GM12878 (cell line): ENCODE measurements at regions not wholly inside any gene's neighbourhood (a gene's known extent, or its start where the extent isn't known, plus 50 kb on each side); places are given as distances from the start of the nearest gene placed in this dataset.

Experiments
- ATAC-seq: fragments of 200-7000 bp; cut with Tn5 transposase; 3 replicates; pipeline ENCODE4 v1.9.1; 2020; ENCODE audit warnings: mild to moderate bottlenecking, moderate library complexity
- BruUV-seq: library from RNA; stranded (reverse); fragments of 400-500 nt; replicated peaks from 2 replicates; lab custom pipeline; 2021; lab: Mats Ljungman, UMichigan
- CTCF ChIA-PET: fragments of 300-600 bp; sonication (Branson Sonifier 250); formaldehyde crosslinking; extraction: SDS; loops from one replicate; lab custom pipeline; 2021; ENCODE audit warnings: inconsistent platforms; lab: Yijun Ruan, JAX
- POLR2A ChIA-PET: fragments of 350-600 bp; formaldehyde crosslinking; extraction: SDS; loops from one replicate; lab custom pipeline; 2021; ENCODE audit warnings: inconsistent platforms; lab: Charles Lee
- RAD21 ChIA-PET: fragments of 300-600 bp; sonication (Branson Sonifier 250); formaldehyde crosslinking; loops from one replicate; lab custom pipeline; 2023; ENCODE audit warnings: antibody characterized with exemption; ENCODE audit not compliant: unreplicated experiment; lab: Charles Lee
- SMC1A ChIA-PET: fragments of 300-600 bp; sonication (Branson Sonifier 250); formaldehyde crosslinking; loops from one replicate; lab custom pipeline; 2023; ENCODE audit not compliant: unreplicated experiment, uncharacterized antibody; lab: Charles Lee
- DNase-seq: peaks from one replicate; pipeline ENCODE4 v3.0.0-alpha.2; 2011; ENCODE audit warnings: low read depth, low spot score
- FAIRE-seq: peaks from 3 replicates; lab custom pipeline; 2011; peaks lifted over from hg19 to GRCh38; lab: Jason Lieb, UNC
- H2AFZ ChIP-seq: 2 replicates; pipeline ENCODE4 v1.6.0; 2011; ENCODE audit warnings: low read depth, low read length, control low read depth; ENCODE audit not compliant: control insufficient read depth
- H3K27ac ChIP-seq: 2 replicates; pipeline ENCODE4 v1.5.1; 2011; ENCODE audit warnings: control low read depth; ENCODE audit not compliant: control insufficient read depth, insufficient read depth
- H3K27me3 ChIP-seq, 2 experiments: replicated peaks in 1 of 2; 2 replicates each; pipeline versions ENCODE4 v1.6.0 to v1.6.1; 2011; ENCODE audit warnings: low read length in 1 of 2; ENCODE audit not compliant: control insufficient read depth in 2 of 2, insufficient read depth in 2 of 2
- H3K36me3 ChIP-seq, 2 experiments: 2 replicates each; pipeline ENCODE4 v1.5.1; 2011; ENCODE audit warnings: low read length in 1 of 2; ENCODE audit not compliant: control insufficient read depth in 2 of 2, insufficient read depth in 2 of 2
- H3K4me1 ChIP-seq: 2 replicates; pipeline ENCODE4 v1.6.1; 2011; ENCODE audit warnings: mild to moderate bottlenecking, low read length, moderate library complexity, mixed read lengths; ENCODE audit not compliant: control insufficient read depth, insufficient read depth
- H3K4me2 ChIP-seq: 2 replicates; pipeline ENCODE4 v1.6.0; 2011; ENCODE audit warnings: control low read depth; ENCODE audit not compliant: control insufficient read depth, insufficient read depth
- H3K4me3 ChIP-seq: fragments of 200-600 bp; sonication (generic); 2 replicates; pipeline ENCODE4 v1.5.1; 2016
- H3K79me2 ChIP-seq: 2 replicates; pipeline ENCODE4 v1.6.0; 2011; ENCODE audit warnings: low read length; ENCODE audit not compliant: control insufficient read depth, insufficient read depth
- H3K9ac ChIP-seq: 2 replicates; pipeline ENCODE4 v1.8.0; 2011; ENCODE audit warnings: low read length, control low read depth, mixed read lengths; ENCODE audit not compliant: control insufficient read depth, insufficient read depth
- H3K9me3 ChIP-seq: replicated peaks from 3 replicates; pipeline ENCODE4 v1.5.1; 2011; ENCODE audit warnings: mild to moderate bottlenecking, low read length; ENCODE audit not compliant: control insufficient read depth, insufficient read depth
- H4K20me1 ChIP-seq: 2 replicates; pipeline ENCODE4 v1.6.0; 2011; ENCODE audit not compliant: control insufficient read depth, insufficient read depth
- ASH2L ChIP-seq: fragments of 300-600, 200-600 bp; sonication (generic); IDR thresholded peaks from 2 replicates; pipeline ENCODE4 v1.6.1; 2017; ENCODE audit warnings: low read depth, mild to moderate bottlenecking, borderline replicate concordance
- BMI1 ChIP-seq: fragments of 450-650 bp; IDR thresholded peaks from 2 replicates; pipeline ENCODE4 v1.6.1; 2016; ENCODE audit warnings: mild to moderate bottlenecking, moderate library complexity, borderline replicate concordance
- CBFB ChIP-seq: IDR thresholded peaks from 2 replicates; pipeline ENCODE4 v1.6.1; 2016; ENCODE audit warnings: antibody characterized with exemption, low read depth
- FOS ChIP-seq: IDR thresholded peaks from 3 replicates; pipeline ENCODE4 v1.6.1; 2011; ENCODE audit warnings: borderline replicate concordance; ENCODE audit not compliant: insufficient read length; ENCODE audit errors: extremely low read depth
- IRF5 ChIP-seq: fragments of 450-650 bp; IDR thresholded peaks from 2 replicates; pipeline ENCODE4 v1.6.1; 2017; ENCODE audit warnings: borderline replicate concordance
- MEF2B ChIP-seq: fragments of 450-650 bp; IDR thresholded peaks from 2 replicates; pipeline ENCODE4 v1.6.1; 2018; ENCODE audit warnings: mild to moderate bottlenecking, moderate library complexity; ENCODE audit not compliant: partially characterized antibody, poor library complexity, severe bottlenecking
- NR2F1 ChIP-seq: fragments of 450-650 bp; conservative IDR thresholded peaks from 2 replicates; pipeline ENCODE4 v1.6.1; 2017; ENCODE audit warnings: mild to moderate bottlenecking
- YBX1 ChIP-seq: fragments of 450-650 bp; IDR thresholded peaks from 2 replicates; pipeline ENCODE4 v1.6.1; 2016; ENCODE audit warnings: antibody characterized with exemption
- WGBS: methylation state at CpG from one replicate; pipeline ENCODE4 v1.1.6; 2016; ENCODE audit warnings: low lambda C conversion rate; ENCODE audit not compliant: insufficient replicate concordance, insufficient coverage; ENCODE audit errors: missing lambda C conversion rate; 5-methylcytosine and 5-hydroxymethylcytosine counted together
- in situ Hi-C: fragments of 300-500 bp; cut with MboI; formaldehyde crosslinking; loops from 9 replicates; pipeline ENCODE4 v1.14.3; 2018; ENCODE audit warnings: mixed read lengths
- intact Hi-C: fragments of 100-400 bp; cut with micrococcal nuclease; formaldehyde crosslinking; loops from one replicate; pipeline ENCODE4 v1.14.2; 2022; ENCODE audit not compliant: unreplicated experiment
- TF ChIP-seq, protein P1 (sequence below): IDR thresholded peaks from 2 replicates; pipeline ENCODE4 v1.6.1; 2012; ENCODE audit warnings: improper control_type of control experiment, low read depth, low read length; ENCODE audit not compliant: insufficient replicate concordance

DNA sequence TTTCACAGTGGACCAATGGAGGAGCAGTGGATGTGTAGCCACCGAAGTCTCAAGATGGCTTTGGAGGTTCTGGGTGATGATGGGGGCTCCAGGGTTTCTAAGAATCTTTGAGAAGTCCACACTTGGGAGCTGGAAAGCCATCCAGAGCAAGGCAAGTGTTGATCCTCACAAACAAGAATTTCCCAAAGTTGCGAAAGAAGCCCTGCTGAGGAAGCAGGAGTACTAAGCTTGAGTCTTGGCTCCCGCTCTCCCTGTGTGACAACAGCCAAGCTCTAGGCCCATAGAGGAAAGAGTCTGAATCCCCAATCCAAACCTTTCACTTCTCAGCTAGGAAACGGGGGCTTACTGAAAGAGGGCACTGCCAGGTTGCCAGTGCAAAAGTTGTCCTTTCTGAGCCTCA, 106.0 kb downstream of the EDN3 start:
- no TSS peak for BruUV-seq
- Histone ChIP-seq H3K4me3 (no peak overlapping the region), H3K79me2 (no peaks in the 10 kb centered on the region), H3K27me3 (peaks cover 0 to 2% of the 10 kb centered on the region in 2 experiments; a peak in 2 of 4 replicates), H3K4me2 (no peak overlapping the region), H4K20me1 (no peaks in the 10 kb centered on the region), H3K27ac (no peak overlapping the region), H3K36me3 (no peaks in the 10 kb centered on the region), H3K4me1 (no peaks in the 10 kb centered on the region), H2AFZ (no peak overlapping the region), H3K9me3 (no peaks in the 10 kb centered on the region), H3K9ac (no peak overlapping the region)
- TF ChIP-seq YBX1 (no peak), NR2F1 (no peak), ASH2L (no peak), BMI1 (no peak), MEF2B (no peak), FOS (no peak), CBFB (no peak), IRF5 (no peak)
- TF ChIP-seq, protein P1, sequence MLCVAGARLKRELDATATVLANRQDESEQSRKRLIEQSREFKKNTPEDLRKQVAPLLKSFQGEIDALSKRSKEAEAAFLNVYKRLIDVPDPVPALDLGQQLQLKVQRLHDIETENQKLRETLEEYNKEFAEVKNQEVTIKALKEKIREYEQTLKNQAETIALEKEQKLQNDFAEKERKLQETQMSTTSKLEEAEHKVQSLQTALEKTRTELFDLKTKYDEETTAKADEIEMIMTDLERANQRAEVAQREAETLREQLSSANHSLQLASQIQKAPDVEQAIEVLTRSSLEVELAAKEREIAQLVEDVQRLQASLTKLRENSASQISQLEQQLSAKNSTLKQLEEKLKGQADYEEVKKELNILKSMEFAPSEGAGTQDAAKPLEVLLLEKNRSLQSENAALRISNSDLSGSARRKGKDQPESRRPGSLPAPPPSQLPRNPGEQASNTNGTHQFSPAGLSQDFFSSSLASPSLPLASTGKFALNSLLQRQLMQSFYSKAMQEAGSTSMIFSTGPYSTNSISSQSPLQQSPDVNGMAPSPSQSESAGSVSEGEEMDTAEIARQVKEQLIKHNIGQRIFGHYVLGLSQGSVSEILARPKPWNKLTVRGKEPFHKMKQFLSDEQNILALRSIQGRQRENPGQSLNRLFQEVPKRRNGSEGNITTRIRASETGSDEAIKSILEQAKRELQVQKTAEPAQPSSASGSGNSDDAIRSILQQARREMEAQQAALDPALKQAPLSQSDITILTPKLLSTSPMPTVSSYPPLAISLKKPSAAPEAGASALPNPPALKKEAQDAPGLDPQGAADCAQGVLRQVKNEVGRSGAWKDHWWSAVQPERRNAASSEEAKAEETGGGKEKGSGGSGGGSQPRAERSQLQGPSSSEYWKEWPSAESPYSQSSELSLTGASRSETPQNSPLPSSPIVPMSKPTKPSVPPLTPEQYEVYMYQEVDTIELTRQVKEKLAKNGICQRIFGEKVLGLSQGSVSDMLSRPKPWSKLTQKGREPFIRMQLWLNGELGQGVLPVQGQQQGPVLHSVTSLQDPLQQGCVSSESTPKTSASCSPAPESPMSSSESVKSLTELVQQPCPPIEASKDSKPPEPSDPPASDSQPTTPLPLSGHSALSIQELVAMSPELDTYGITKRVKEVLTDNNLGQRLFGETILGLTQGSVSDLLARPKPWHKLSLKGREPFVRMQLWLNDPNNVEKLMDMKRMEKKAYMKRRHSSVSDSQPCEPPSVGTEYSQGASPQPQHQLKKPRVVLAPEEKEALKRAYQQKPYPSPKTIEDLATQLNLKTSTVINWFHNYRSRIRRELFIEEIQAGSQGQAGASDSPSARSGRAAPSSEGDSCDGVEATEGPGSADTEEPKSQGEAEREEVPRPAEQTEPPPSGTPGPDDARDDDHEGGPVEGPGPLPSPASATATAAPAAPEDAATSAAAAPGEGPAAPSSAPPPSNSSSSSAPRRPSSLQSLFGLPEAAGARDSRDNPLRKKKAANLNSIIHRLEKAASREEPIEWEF: no peak
- in situ Hi-C loops (no loop called here), intact Hi-C loops (loop anchor here (10.0 kb wide), 1 partner anchor 322 kb away; no protein-coding TSS in a partner anchor)
- POLR2A ChIA-PET: no interaction called here
- DNase-seq: no peak
- ATAC-seq: no peak
- FAIRE-seq: no peak
- WGBS: 50% methylated on average over 4 of the region's 4 CpGs
- SMC1A ChIA-PET: interaction anchor here (0.6 kb wide), 1 partner anchor 941 kb away, joined by 3 read pairs; no protein-coding TSS in a partner anchor
- CTCF ChIA-PET: interaction anchor here (0.6 to 1.3 kb wide), 2 partner anchors 318 to 626 kb away, joined by 3 read pairs; no protein-coding TSS in a partner anchor
- RAD21 ChIA-PET: no interaction called here
